ENCODE measurements at regions not wholly inside any gene's neighbourhood (a gene's known extent, or its start where the extent isn't known, plus 50 kb on each side); places are given as distances from the start of the nearest gene placed in this dataset.

- DNase-seq (ENCODE audit: extremely low read depth, low read depth): no peak
These were observed 92.5 kb upstream of the KL start for GRCh38 chr13:32923725-32924124.

GRCh38 chr13:32924886-32925285, 91.3 kb upstream of the KL start:
- no peak overlapping the region for H3K4me3 ChIP-seq (replicated peaks; ENCODE audit: low read depth, low read length)
- TF ChIP-seq CTCF (IDR thresholded peaks at IDR 0.05; ENCODE audit: low read depth, low read length, missing control alignments): no peak
- no peak for DNase-seq (ENCODE audit: extremely low read depth, low read depth)

More at GRCh38 chr13:32923725-32924124, 92.5 kb upstream of the KL start:
- no peak overlapping the region for H3K4me3 ChIP-seq (replicated peaks; ENCODE audit: low read depth, low read length)
- no peak for TF ChIP-seq CTCF (IDR thresholded peaks at IDR 0.05; ENCODE audit: low read depth, low read length, missing control alignments)

GRCh38 chr13:32925506-32925905, 90.7 kb upstream of the KL start:
- H3K4me3 ChIP-seq (replicated peaks; ENCODE audit: low read depth, low read length): no peak overlapping the region
- no peak for TF ChIP-seq CTCF (IDR thresholded peaks at IDR 0.05; ENCODE audit: low read depth, low read length, missing control alignments)
- no peak for DNase-seq (ENCODE audit: extremely low read depth, low read depth)

GRCh38 chr13:32932376-32932775, 83.8 kb upstream of the KL start:
- DNase-seq (ENCODE audit: extremely low read depth, low read depth): no peak
- no peak for TF ChIP-seq CTCF (IDR thresholded peaks at IDR 0.05; ENCODE audit: low read depth, low read length, missing control alignments)
- H3K4me3 ChIP-seq (replicated peaks; ENCODE audit: low read depth, low read length): no peak overlapping the region

- no peak for DNase-seq (ENCODE audit: extremely low read depth, low read depth)
- no peak for TF ChIP-seq CTCF (IDR thresholded peaks at IDR 0.05; ENCODE audit: low read depth, low read length, missing control alignments)
- H3K4me3 ChIP-seq (replicated peaks; ENCODE audit: low read depth, low read length): no peak overlapping the region
These were observed 79.5 kb upstream of the KL start for GRCh38 chr13:32936716-32937115.

GRCh38 chr13:32938314-32938713, 77.9 kb upstream of the KL start:
- H3K4me3 ChIP-seq (replicated peaks; ENCODE audit: low read depth, low read length): no peak overlapping the region
- TF ChIP-seq CTCF (IDR thresholded peaks at IDR 0.05; ENCODE audit: low read depth, low read length, missing control alignments): no peak
- no peak for DNase-seq (ENCODE audit: extremely low read depth, low read depth)

GRCh38 chr13:32938907-32939306, 77.3 kb upstream of the KL start:
- no peak for DNase-seq (ENCODE audit: extremely low read depth, low read depth)
- TF ChIP-seq CTCF (IDR thresholded peaks at IDR 0.05; ENCODE audit: low read depth, low read length, missing control alignments): no peak
- no peak overlapping the region for H3K4me3 ChIP-seq (replicated peaks; ENCODE audit: low read depth, low read length)
